ENCODE measurements at regions not wholly inside any gene's neighbourhood (a gene's known extent, or its start where the extent isn't known, plus 50 kb on each side); places are given as distances from the start of the nearest gene placed in this dataset.

- TF ChIP-seq ZFP30 (CRISPR knock-in tag; IDR thresholded peaks at IDR 0.05) = no peak
- ATAC-seq = no peak
Observed at GRCh38 chr6:48412656-48413055, 301.7 kb upstream of the PTCHD4 start.

DNA sequence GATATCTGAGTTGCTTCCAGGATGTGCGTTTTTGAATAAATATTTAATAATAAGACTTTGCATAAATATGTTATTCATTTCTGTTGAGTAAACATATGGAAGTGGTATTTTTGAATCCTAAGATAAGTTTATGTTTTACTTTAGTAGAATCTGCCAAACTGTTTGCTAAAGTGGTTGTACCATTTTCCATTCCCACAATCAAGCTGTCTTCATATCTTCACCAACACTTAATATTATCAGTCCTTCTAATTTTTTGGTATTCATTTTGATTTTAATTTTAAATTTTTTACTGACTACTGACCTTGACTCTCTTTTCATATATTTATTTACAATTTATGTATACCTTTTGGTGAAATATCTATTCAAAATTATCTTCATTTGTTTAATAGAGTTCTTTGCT, 293.9 kb upstream of the PTCHD4 start:
- ATAC-seq = no peak
- no peak for TF ChIP-seq ZNF8 (CRISPR knock-in tag; IDR thresholded peaks at IDR 0.05)
- TF ChIP-seq ZFP3 (CRISPR knock-in tag; IDR thresholded peaks at IDR 0.05) = no peak
- no peak for TF ChIP-seq TOX (CRISPR knock-in tag; IDR thresholded peaks at IDR 0.05; ENCODE audit: borderline replicate concordance)
- TF ChIP-seq RARB (CRISPR knock-in tag; IDR thresholded peaks at IDR 0.05) = no peak
- TF ChIP-seq ISL1 (CRISPR knock-in tag; IDR thresholded peaks at IDR 0.05) = no peak
- no peak for TF ChIP-seq TCF4 (CRISPR knock-in tag; IDR thresholded peaks at IDR 0.05; ENCODE audit: borderline replicate concordance)
- no peak for TF ChIP-seq PPARA (CRISPR knock-in tag; IDR thresholded peaks at IDR 0.05; ENCODE audit: borderline replicate concordance)
- no peak for TF ChIP-seq ZFP30 (CRISPR knock-in tag; IDR thresholded peaks at IDR 0.05)
- TF ChIP-seq SNAI2 (CRISPR knock-in tag; IDR thresholded peaks at IDR 0.05) = no peak

DNA sequence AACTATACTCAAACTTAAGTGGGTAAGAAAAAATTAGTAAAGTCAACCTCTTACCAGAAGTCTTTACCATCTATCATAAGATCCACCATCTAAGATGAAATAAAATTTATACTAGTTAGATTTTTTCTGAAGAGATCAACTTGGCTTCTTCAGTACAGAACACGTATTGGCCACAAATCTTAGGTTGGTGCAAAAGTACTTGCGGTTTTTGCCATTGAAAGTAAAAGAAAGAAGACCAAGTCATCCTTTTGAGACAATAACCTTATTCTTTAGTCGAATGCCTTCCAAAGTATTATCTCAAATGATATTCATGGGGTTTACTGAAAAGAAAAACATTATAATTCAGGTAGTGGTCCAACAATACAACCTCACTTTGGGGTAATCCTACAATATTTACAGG, 292.6 kb upstream of the PTCHD4 start:
- ATAC-seq = no peak
- no peak for TF ChIP-seq CSRNP3 (CRISPR knock-in tag; IDR thresholded peaks at IDR 0.05)
- TF ChIP-seq ZFP3 (CRISPR knock-in tag; IDR thresholded peaks at IDR 0.05) = no peak
- no peak for TF ChIP-seq RARB (CRISPR knock-in tag; IDR thresholded peaks at IDR 0.05)
- no peak for TF ChIP-seq CSDC2 (CRISPR knock-in tag; IDR thresholded peaks at IDR 0.05)
- TF ChIP-seq TOX (CRISPR knock-in tag; IDR thresholded peaks at IDR 0.05; ENCODE audit: borderline replicate concordance) = no peak
- no peak for TF ChIP-seq PPARA (CRISPR knock-in tag; IDR thresholded peaks at IDR 0.05; ENCODE audit: borderline replicate concordance)
- TF ChIP-seq TCF4 (CRISPR knock-in tag; IDR thresholded peaks at IDR 0.05; ENCODE audit: borderline replicate concordance) = no peak
- no peak for TF ChIP-seq CREB5 (CRISPR knock-in tag; IDR thresholded peaks at IDR 0.05; ENCODE audit: low read depth)

GRCh38 chr6:48401016-48401415, 290.0 kb upstream of the PTCHD4 start:
- TF ChIP-seq CSRNP3 (CRISPR knock-in tag; IDR thresholded peaks at IDR 0.05) = no peak
- TF ChIP-seq TCF4 (CRISPR knock-in tag; IDR thresholded peaks at IDR 0.05; ENCODE audit: borderline replicate concordance) = no peak
- TF ChIP-seq SNAI2 (CRISPR knock-in tag; IDR thresholded peaks at IDR 0.05) = no peak
- TF ChIP-seq CSDC2 (CRISPR knock-in tag; IDR thresholded peaks at IDR 0.05) = no peak
- ATAC-seq = no peak

GRCh38 chr6:48397887-48398286, 286.9 kb upstream of the PTCHD4 start:
- no peak for ATAC-seq
- TF ChIP-seq TCF4 (CRISPR knock-in tag; IDR thresholded peaks at IDR 0.05; ENCODE audit: borderline replicate concordance) (no peak), CSRNP3 (CRISPR knock-in tag; IDR thresholded peaks at IDR 0.05) (no peak), GLIS3 (CRISPR knock-in tag; IDR thresholded peaks at IDR 0.05) (no peak), CREB5 (CRISPR knock-in tag; IDR thresholded peaks at IDR 0.05; ENCODE audit: low read depth) (no peak), TSHZ2 (CRISPR knock-in tag; IDR thresholded peaks at IDR 0.05) (no peak), POU6F1 (CRISPR knock-in tag; IDR thresholded peaks at IDR 0.05; ENCODE audit: borderline replicate concordance, low read depth) (no peak), RARB (CRISPR knock-in tag; IDR thresholded peaks at IDR 0.05) (no peak), ISL1 (CRISPR knock-in tag; IDR thresholded peaks at IDR 0.05) (no peak), BACH2 (CRISPR knock-in tag; IDR thresholded peaks at IDR 0.05; ENCODE audit: borderline replicate concordance) (no peak), ZNF70 (CRISPR knock-in tag; IDR thresholded peaks at IDR 0.05) (no peak), OSR1 (CRISPR knock-in tag; IDR thresholded peaks at IDR 0.05) (no peak), ZNF8 (CRISPR knock-in tag; IDR thresholded peaks at IDR 0.05) (no peak), CSDC2 (CRISPR knock-in tag; IDR thresholded peaks at IDR 0.05) (no peak), ZFP3 (CRISPR knock-in tag; IDR thresholded peaks at IDR 0.05) (no peak)
- TF ChIP-seq, protein P1, sequence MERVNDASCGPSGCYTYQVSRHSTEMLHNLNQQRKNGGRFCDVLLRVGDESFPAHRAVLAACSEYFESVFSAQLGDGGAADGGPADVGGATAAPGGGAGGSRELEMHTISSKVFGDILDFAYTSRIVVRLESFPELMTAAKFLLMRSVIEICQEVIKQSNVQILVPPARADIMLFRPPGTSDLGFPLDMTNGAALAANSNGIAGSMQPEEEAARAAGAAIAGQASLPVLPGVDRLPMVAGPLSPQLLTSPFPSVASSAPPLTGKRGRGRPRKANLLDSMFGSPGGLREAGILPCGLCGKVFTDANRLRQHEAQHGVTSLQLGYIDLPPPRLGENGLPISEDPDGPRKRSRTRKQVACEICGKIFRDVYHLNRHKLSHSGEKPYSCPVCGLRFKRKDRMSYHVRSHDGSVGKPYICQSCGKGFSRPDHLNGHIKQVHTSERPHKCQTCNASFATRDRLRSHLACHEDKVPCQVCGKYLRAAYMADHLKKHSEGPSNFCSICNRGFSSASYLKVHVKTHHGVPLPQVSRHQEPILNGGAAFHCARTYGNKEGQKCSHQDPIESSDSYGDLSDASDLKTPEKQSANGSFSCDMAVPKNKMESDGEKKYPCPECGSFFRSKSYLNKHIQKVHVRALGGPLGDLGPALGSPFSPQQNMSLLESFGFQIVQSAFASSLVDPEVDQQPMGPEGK (CRISPR knock-in tag; IDR thresholded peaks at IDR 0.05; ENCODE audit: borderline replicate concordance) = no peak

Data from SK-N-SH treated with all-trans-retinoic acid at 6 μM for 48 hours (cell line).